GM18520 (cell line): ENCODE measurements at regions not wholly inside any gene's neighbourhood (a gene's known extent, or its start where the extent isn't known, plus 50 kb on each side); places are given as distances from the start of the nearest gene placed in this dataset.

Source experiments
- ATAC-seq: cut with Tn5 transposase; IDR thresholded peaks from one replicate; pipeline ENCODE4 v1.9.1; 2021; ENCODE audit not compliant: unreplicated experiment

GRCh38 chr9:13900449-13900848, 413.5 kb downstream of the NFIB start:
- no peak for ATAC-seq

GRCh38 chr9:13899924-13900323, 414.0 kb downstream of the NFIB start:
- ATAC-seq: no peak

- ATAC-seq: no peak
Measured at GRCh38 chr9:13898957-13899356, 415.0 kb downstream of the NFIB start.

GRCh38 chr9:13896922-13897835, 416.8 kb downstream of the NFIB start:
- ATAC-seq: no peak

GRCh38 chr9:13896047-13896446, 417.9 kb downstream of the NFIB start:
- no peak for ATAC-seq

GRCh38 chr9:13885258-13885657, 428.7 kb downstream of the NFIB start:
- ATAC-seq: no peak

- no peak for ATAC-seq
Measured at GRCh38 chr9:13879981-13880380, 434.0 kb downstream of the NFIB start.

- no peak for ATAC-seq
Measured at GRCh38 chr9:13879011-13879410, 434.9 kb downstream of the NFIB start.

- ATAC-seq: no peak
Measured at GRCh38 chr9:13878241-13878711, 435.7 kb downstream of the NFIB start.

- no peak for ATAC-seq
Measured at GRCh38 chr9:13876741-13877140, 437.2 kb downstream of the NFIB start.

- ATAC-seq: no peak
Measured at GRCh38 chr9:13873203-13873602, 440.7 kb downstream of the NFIB start.

- ATAC-seq: no peak
Measured at GRCh38 chr9:13868336-13868735, 445.6 kb downstream of the NFIB start.

GRCh38 chr9:13865869-13866268, 448.1 kb downstream of the NFIB start:
- no peak for ATAC-seq

- ATAC-seq: no peak
Measured at GRCh38 chr9:13863112-13863511, 450.8 kb downstream of the NFIB start.

GRCh38 chr9:13862654-13863053, 451.3 kb downstream of the NFIB start:
- ATAC-seq: no peak

GRCh38 chr9:13860946-13861640, 452.8 kb downstream of the NFIB start:
- no peak for ATAC-seq

GRCh38 chr9:13860019-13860418, 453.9 kb downstream of the NFIB start:
- no peak for ATAC-seq

GRCh38 chr9:13857521-13857920, 456.4 kb downstream of the NFIB start:
- ATAC-seq: no peak

- no peak for ATAC-seq
Measured at GRCh38 chr9:13847270-13847669, 466.7 kb downstream of the NFIB start.

- ATAC-seq: no peak
Measured at GRCh38 chr9:13845460-13845859, 468.5 kb downstream of the NFIB start.

- ATAC-seq: no peak
Measured at GRCh38 chr9:13841746-13842462, 472.0 kb downstream of the NFIB start.
